ENCODE measurements at regions not wholly inside any gene's neighbourhood (a gene's known extent, or its start where the extent isn't known, plus 50 kb on each side); places are given as distances from the start of the nearest gene placed in this dataset.
A peak's percentile ranks its signal among the peaks of the same experiment; 100 is the strongest.
"Not testable (repeated sequence)": the region's sequence is repeated elsewhere in the genome, so short reads cannot be mapped to it uniquely, and the experiment has no call there.

DNA sequence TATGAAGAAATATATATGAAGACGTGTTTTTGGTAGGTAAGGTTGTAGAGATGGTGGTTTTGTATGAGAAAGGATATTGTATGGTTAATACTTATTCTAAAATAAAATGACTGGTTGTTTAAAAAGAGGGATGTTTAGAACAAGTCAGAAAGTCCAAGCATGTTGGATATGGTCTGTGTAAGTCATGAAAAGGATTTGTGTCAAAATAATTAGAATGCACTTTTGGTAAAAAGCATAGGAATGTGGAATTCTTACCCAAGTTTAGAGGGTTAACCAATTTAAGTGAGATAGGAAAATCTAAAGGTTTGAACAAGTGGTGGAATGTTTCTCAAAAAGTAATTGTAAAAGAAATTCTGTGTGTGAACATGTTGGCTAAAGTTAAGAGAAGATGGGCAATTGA lies 1556.5 kb upstream of the C9orf72 start:
- no peak for DNase-seq (ENCODE audit: low read depth)

DNA sequence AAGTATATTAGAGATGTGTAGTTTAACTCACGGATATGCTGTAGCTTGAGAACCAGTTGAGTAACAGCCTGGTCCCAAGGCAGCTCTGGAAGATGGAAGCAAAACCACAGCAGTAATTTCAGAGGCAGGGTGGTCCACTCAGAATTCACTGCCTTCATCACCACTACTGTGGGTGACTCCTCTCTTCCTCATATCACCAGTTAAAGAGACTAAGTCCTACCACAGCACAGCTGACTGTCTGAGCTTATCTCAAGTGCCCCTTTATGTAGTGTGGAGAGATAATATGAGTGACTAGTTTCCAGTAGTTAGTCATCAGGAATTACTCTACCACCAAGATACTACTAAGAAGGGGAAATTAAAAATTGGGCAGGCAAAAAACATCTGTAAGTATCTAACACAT lies 1571.2 kb upstream of the C9orf72 start:
- no peak for DNase-seq (ENCODE audit: low read depth)

DNA sequence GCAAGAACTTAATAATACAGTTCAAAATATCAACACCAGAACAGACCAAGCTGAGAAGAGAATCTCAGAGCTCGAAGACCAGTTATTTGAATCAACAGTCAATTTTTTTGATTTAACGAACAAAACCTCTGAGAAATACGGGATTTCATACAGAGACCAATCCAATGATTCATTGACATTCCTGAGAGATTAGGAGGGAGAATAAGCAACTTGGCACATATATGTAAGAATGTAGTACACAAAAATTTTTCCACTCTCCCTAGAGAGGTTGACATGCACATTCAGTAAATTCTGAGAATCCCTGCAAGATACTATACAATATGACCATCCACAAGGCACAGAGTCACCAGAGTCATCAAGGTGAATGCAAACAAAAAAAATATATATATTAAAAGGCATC lies 1577.3 kb upstream of the C9orf72 start:
- DNase-seq (ENCODE audit: low read depth) = no peak

DNA sequence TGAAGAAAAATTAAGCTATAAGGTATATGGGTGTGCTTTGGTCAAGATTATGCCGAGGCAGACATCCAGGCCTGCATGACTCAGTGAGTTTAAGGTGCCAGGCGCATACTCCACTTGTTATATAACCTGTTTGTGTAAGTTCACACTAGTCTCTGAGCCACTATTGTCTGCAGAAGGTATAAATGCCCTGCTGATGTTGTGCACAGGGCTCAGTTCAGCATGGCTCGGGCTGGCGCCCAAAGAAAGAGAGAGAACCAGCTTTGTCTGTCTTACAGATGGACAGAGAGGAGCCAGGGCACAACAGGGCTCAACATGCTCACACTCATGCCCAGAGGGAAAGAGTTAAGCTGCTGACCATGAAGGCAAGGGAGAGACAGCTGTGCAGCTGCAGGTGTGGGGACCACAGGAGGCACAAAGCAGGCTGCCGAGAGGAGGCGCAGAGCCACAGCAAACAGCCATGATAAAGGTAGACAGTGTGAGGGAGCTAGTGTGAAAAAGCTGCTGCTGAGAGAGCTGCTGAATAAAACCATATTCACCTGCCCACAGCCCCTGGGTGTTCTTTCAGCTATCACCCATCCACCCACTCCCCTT lies 1587.6 kb upstream of the C9orf72 start:
- no peak for DNase-seq (ENCODE audit: low read depth)

DNA sequence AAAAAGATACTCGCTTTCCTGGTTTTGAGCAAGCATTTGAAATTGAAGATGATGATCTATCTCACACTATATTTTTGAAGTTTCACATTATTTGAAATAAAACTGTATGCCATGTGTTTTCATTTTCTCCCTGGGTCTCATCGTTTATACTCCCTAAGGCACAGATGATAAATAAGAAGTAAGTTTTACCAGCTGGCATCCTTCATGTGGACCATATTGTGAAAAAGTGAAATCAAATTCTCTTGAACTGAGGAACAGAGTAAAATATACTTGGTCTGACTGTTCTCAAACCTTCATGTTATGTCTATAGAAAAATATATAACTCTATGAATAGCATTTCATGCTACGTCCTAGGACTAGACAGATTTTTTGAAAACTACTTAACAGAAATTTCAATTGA lies 1600.9 kb upstream of the C9orf72 start:
- DNase-seq (ENCODE audit: low read depth) = no peak

DNA sequence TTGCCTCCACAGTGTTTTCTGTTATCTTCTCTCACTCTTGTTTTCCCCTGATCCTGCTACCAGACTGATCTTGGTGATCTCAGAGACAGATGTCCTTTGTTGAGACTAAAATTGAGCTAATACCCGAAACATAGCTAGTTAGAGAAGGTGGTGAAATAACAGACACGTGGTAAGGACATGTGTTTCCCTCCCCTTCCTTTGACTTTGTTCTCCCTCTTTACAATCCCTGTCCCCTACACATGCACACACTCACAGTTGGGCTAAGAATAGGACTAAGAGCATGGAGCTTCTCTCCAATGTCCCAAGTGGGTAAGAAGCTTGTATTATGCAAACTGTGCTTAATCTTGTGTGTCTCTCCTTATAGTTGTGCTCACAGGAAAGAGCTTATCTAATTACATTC lies 1603.0 kb upstream of the C9orf72 start:
- peak; percentile 7 for DNase-seq (ENCODE audit: low read depth)

DNA sequence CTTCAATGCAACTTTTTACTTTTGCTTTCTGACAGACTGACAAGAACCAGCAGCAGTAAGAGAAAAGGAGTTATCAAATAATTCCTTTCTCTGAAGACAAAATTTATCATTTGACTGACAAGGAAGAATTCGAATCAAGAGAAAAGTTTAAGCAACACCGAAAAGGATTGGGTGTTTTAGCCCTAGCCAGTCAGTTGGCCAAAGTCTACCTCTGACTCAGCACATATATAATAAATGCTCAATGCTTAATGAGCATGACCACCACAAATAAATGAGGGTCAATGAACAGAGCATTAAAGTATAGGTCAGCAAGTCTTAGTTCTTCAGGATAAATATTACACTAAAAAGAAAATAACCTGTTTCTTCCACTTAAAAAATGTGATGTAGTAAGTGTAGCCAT lies 1603.5 kb upstream of the C9orf72 start:
- DNase-seq (ENCODE audit: low read depth) = peak; percentile 67

DNA sequence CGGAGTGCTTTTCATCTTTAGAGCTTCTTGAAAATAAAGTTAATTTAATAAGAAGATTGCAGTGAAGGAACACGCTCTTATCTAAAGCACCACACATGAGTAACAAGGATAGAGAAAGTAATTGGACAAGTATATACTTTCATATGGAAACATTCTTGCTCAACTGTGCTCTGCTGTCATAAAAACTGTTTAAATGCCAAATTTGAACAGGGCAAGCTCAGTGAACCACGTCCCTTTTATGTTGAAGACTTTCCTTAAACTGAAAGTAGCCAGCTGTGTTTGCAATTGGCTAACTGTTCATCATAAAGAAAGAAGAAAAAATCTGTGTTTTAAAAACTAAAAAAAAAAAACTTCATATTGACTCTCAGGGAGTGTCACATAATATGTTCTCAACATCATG lies 1610.7 kb upstream of the C9orf72 start:
- DNase-seq (ENCODE audit: low read depth) = no peak

DNA sequence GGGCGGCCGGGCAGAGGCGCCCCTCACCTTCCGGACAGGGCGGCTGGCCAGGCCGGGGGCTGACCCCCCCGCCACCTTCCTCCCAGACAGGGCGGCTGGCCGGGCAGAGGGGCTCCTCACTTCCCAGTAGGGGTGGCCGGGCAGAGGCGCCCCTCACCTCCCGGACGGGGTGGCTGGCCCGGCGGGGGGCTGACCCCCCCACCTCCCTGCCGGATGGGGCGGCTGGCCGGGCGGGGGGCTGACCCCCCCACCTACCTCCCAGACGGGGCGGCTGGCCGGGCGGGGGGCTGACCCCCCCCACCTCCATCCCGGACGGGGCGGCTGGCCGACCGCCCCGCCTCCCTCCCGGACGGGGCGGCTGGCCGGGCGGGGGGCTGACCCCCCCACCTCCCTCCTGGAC lies 1615.5 kb upstream of the C9orf72 start:
- not testable (repeated sequence) for DNase-seq (ENCODE audit: low read depth)

DNA sequence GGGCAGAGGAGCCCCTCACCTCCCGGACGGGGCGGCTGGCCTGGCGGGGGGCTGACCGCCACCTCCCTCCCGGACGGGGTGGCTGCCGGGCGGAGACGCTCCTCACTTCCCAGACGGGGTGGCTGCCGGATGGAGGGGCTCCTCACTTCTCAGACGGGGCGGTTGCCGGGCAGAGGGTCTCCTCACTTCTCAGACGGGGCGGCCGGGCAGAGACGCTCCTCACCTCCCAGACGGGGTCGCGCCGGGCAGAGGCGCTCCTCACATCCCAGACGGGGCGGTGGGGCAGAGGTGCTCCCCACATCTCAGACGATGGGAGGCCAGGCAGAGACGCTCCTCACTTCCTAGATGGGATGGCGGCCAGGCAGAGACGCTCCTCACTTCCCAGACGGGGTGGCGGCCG lies 1615.9 kb upstream of the C9orf72 start:
- not testable (repeated sequence) for DNase-seq (ENCODE audit: low read depth)

DNA sequence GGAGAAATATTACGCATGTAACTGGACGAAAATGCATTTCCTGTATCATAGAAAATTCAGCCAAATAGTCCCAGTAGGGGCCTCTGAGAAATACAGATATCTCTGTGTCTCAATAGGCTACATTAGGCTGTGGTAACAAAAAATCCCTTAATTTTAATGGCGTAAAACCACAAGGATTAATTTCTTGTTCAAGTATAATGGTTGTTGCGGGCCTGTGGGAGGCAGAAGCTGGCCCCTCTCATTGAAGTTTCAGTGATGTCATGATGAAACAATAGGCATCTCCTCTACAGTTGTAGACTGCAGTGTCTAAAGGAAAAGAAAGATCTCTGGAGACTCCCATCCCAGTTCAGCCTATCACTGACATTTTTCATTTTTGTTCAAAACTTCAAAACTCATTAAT lies 1625.6 kb upstream of the C9orf72 start:
- DNase-seq (ENCODE audit: low read depth) = no peak

DNA sequence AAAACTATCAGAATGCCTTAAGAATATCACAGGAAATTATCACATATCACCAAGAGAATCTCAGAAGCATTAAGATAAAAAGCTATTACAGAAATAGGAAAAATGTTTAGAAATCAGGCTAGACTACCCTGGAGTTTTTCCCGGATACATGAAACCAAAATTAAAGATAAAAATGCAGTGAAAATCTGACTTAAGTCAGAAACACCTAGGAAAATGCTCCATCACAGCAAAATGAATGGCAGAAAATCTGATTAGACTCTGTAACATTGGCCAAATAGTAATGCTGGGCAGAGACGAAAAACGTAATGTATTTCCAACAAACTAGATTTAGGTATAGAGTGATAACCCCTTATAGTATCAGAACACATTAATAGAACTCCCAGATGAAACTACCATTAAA lies 1626.7 kb upstream of the C9orf72 start:
- DNase-seq (ENCODE audit: low read depth) = no peak

DNA sequence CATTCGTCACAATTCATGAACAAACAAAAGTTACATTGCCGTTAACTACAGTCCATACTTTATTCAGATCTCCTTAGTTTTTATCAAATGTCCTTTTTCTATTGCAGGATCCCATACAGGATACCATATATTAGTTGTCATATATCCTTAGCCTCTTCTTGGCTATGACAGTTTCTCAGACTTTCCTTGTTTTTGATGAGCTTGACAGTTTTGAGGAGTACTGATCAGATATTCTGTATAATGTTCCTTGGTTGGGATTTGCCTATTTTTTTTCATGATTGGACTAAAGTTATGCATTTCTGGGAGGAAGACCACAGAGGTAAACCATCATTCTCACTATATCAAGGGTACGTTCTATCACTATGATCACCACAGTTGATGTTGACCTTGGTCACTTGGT lies 1627.4 kb upstream of the C9orf72 start:
- no peak for DNase-seq (ENCODE audit: low read depth)

DNA sequence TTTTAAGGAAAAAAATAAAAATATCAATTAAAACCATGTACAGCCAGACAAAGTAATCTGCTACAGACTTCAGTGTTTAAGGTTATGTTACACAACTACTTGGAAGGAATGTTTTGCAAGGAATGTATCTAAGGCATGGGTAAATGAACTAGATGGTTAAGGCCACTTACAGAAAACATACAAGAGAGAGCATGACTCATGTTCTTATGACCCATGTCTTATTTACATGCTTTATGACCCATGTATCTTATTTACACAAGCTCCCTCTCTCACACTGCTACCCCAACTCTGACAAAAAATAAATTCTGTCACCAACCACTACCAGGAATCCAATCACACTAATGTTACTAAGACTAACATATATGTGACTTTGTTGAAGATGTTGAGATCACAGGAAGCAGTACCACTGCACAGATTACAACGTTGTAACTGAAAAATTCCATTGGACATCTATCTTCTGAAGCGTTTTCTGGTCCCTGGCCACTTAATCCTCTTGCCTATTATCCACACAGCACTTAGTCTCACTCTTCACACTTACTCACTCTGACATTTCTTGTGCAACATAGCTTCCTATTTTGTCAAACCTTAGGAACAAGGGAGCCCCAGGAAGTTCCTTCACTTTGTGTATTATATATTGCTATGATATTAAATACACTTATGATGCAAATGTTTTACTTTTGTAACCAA lies 1630.1 kb upstream of the C9orf72 start:
- DNase-seq (ENCODE audit: low read depth) = peak; percentile 72

DNA sequence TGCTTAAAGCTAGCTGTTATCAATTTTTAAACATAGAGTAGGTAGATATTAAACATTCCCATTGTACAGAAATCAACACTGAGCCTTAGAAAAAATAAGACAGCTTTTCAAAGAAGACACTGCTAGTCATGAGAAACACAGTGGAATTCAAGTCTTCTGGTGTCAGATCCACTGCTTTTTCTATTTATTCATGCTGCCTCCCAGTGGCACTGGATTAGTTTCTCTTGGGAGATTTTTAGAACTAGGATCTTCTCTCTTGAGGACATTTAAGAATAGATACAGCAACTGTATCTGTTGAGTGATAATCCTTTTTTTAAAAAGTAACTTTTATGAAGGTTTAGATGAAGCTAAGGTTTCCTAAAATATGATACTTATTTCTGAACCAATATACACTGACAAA lies 1635.4 kb upstream of the C9orf72 start:
- peak; percentile 29 for DNase-seq (ENCODE audit: low read depth)

DNA sequence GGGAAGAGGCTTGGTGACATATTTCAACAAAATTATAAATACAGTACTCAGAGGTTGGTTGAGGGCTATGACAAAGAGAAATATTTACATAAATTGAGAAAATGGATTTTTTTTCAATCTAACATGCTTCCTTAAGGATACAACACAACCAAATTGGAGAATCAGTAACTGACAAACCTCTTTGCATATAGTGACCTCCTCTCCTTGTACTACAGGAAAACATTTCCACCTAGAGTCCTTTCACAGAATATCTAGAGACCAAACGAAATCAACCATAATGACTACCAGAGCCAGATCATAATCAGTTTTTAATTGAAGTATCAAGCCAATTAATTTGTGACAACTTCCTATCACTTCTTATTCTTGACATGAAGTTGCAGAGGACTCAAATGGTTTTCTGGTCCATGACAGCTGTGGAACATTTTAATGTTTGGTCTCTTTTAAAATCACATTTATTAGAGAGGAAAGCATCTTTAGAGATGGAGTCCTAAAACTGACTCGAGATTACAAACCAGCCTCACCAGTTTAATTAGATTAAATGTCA lies 1636.5 kb upstream of the C9orf72 start:
- DNase-seq (ENCODE audit: low read depth) = no peak

DNA sequence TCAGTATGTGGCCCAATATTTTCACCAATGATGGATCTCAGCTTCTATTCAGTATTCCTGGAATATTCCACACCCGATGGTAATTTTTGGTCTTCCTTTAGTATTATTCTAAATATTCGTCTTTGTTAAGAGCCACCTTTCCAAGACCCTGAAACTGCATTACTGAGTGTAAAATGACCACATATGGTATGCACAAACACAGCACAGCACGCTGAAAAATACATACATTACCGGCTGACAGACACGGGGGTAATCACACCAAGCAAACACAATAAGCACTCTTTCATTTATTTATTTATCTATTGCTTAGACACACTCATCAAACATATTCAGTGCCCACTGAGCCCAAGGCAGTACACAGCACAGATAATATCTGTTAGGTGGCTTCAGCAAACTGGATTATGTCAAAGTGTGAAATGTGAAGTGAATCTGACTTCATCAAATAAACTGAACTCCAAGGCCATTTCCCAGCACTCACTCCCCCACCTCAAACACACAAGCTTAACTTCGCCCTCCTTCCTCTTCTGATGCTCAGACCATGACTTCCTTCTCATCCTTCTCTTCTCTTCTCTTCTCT lies 1637.8 kb upstream of the C9orf72 start:
- no peak for DNase-seq (ENCODE audit: low read depth)

DNA sequence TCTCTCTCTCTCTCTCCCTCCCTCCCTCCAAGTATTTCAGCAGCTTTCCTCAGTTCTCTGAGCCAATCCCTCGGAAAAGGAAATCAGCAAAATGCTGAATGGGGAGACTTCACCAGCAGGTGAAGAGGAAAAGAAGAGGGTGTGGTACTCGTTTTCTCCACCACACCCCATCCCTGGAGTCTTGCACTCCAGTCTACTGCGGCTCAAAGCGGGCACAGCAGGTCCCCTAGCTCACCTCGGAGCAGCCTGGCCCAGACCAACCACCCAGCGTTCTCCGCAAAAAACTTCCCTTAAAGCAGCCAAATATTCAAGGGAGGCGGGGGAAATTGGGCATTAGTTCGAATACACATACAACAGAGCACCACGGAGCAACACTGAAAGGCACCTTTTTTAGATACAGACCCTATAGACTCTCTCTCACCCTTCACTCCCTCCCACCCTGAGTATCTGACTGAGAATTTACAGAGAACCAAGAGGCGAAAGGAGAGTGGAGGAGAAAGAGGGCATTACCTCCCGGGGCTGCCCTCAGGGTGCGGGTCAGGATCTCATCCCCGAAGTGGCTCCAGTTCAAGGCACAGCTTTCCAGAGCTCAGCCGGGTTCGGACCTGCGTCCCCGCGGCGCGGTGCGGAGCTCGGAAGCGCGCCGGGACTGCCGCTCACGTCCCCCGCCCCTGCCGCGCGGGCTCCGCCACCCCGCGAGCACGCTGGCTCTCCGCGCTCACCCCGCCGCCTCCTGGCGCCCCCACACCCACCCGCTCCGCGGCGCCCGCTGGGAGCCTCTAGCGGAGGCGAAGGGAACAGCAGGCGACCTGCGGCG lies 1638.5 kb upstream of the C9orf72 start:
- DNase-seq (ENCODE audit: low read depth) = no peak

DNA sequence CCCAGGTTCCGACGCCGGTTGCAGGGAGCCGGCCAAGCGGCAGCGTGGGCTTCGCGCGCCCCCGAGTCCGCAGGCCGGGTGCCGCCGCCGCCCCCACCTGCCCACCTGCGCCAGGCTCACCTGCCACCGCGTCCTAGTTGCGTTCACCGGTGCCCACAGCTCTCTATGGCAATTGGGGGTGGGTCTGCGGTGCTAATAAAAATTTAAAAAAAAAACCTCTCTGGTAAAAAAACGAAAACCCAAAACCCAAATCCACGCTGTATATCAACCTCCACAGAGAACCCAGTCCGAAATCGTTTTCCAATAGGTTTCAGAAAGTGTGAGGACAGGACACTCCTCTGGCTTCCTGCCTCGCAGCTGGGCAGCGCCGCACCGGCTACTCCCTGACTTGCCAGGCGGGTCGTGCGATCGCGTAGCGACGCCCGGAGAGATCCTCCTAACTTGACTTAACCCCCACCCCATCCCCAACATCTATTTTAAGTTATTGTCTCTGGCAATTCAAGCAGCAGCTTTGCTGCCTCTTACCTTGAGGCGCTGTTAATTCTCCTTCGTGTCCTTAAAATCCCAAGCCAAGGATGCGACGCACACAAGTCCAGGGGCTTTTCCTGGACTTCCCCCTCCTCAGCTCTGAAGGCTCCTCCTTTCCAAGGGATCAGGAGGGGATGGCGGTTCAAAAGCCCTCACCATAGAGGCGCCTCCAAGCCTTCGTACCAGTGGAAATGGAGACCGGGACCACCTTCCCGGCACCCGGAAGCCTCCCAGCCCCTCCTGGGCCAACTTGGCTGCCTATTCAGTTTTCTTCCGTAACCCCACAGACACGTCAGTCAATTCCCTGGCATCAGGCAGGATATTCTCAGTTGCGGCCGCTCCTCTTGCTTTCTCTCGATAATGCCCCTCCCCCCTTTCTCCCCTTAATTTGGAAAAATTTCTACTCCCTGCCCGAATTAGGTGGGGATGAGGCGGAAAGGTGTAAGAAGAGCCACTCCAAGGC lies 1639.4 kb upstream of the C9orf72 start:
- no peak for DNase-seq (ENCODE audit: low read depth)

DNA sequence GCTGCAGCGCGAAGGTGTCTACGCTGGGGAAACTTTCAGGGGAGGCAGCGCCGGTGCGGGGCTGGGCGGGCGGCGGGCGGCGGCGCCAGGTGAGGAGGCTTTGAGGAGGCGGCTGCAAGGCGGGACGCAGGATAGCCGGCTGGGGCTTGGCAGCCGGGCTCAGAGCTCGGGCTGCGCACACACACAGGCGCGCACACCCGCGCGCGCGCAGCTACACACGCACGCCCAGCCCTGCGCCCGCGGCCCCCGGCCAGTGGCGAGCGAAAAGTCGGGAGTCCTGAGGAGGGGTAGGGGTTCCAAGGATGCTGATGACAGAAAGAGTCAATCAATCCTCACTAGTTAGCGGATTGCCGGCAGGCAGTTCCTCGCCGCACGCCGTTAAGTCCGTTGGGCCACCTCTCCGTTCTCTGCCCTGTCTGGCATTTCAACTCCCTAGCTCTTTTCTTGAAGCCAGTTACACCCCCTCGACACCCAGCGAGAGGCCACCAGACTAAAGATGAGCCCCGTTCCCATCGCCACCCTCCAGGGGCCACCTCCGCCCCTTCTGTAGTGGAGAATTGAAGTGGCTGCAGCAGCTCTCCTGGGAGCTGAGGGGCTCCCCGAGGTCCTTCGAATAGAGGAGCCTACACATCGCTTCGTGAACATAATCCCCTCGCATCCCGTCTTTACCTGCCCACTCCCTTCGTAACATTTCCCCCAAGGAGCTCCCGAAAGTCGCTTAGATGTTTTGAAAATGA lies 1640.3 kb upstream of the C9orf72 start, which contains the start of gene LINGO2:
LINGO2 (minus strand) TSS at position 185 of the 737 bp plus-strand sequence.
- DNase-seq (ENCODE audit: low read depth) = no peak

Measured in renal cortical epithelial cell (primary cell).